ENCODE measurements at regions not wholly inside any gene's neighbourhood (a gene's known extent, or its start where the extent isn't known, plus 50 kb on each side); places are given as distances from the start of the nearest gene placed in this dataset.
"Not testable (repeated sequence)": the region's sequence is repeated elsewhere in the genome, so short reads cannot be mapped to it uniquely, and the experiment has no call there.

- DNase-seq = no peak
Observed at GRCh38 chr7:16933296-16934279, 51.8 kb upstream of the AGR3 start.

DNA sequence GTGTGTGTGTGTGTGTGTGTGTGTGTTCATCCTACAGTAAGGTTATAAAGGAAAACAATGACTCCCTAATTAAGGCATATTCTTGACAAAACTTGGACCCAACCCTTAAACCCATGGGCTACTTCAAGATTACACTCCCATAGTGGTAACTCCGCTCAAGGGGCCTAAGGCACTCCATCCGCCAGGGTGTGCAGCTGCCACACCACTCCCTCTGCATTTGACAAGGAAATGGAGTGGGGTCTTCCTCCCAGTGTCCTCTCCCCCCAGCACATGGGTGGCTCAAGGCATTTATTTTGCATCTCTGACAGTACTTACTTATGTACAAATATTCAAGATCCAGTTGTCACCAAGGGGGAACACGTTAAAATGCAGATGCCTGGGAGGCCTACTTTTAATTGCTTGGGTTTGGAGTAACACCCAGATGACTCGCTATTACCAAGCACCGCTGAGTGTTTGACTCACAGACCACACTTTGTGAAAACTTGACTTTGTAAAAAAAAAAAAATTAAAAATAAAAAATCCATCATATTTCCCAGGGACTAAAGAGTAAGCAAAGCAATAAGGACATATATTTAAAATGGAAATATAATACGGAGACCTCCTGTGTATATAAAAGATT lies 53.0 kb upstream of the AGR3 start:
- DNase-seq = no peak

GRCh38 chr7:16935341-16935735 lies 53.6 kb upstream of the AGR3 start:
- DNase-seq = no peak

- no peak for DNase-seq
Observed at GRCh38 chr7:16936626-16937422, 55.0 kb upstream of the AGR3 start.

GRCh38 chr7:16939161-16939560 lies 57.4 kb upstream of the AGR3 start:
- no peak for DNase-seq

- no peak for DNase-seq
Observed at GRCh38 chr7:16940776-16941175, 59.0 kb upstream of the AGR3 start.

DNA sequence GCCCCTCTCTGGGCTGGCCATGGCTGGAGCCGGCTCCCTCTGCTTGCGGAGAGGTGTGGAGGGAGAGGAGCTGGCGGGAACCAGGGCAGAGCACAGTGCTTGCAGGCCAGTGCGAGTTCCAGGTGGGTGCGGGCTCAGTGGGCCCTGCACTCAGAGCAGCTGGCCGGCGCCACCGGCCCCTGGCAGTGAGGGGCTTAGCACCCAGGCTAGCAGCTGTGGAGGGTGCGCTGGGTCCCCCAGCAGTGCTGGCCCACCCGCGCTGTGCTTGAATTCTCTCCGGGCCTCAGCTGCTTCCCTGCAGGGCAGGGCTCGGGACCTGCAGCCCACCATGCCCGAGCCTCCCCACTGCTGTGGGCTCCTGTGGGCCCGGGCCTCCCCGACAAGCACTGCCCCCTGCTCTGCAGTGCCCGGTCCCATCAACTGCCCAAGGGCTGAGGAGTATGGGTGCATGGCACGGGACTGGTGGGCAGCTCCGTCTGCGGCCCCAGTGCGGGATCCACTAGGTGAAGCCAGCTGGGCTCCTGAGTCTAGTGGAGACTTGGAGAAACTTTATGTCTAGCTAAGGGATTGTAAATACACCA lies 61.2 kb upstream of the AGR3 start:
- no peak for DNase-seq

- no peak for DNase-seq
Observed at GRCh38 chr7:16944936-16945335, 63.2 kb upstream of the AGR3 start.

DNA sequence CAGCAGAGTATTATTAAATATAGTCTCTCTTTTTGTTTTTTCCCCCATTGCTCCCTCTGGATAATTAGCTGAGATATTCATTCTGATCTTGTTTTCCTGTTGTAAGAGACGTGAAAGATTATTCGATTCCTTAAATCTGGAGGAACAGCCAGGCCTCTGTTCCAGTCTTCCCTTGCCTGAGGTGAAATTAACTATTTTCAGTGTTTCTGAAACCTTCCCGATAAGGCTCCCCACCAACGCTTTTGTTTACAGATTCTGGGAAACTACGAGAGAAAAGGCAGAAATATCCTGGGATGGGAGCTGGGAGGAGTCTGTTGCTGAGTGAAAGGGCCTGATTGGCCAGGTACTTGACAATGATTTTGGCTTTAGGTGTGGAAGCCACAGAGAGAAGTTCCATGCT lies 63.6 kb upstream of the AGR3 start:
- DNase-seq = no peak

- not testable (repeated sequence) for DNase-seq
Observed at GRCh38 chr7:16948110-16948509, 66.3 kb upstream of the AGR3 start.

DNA sequence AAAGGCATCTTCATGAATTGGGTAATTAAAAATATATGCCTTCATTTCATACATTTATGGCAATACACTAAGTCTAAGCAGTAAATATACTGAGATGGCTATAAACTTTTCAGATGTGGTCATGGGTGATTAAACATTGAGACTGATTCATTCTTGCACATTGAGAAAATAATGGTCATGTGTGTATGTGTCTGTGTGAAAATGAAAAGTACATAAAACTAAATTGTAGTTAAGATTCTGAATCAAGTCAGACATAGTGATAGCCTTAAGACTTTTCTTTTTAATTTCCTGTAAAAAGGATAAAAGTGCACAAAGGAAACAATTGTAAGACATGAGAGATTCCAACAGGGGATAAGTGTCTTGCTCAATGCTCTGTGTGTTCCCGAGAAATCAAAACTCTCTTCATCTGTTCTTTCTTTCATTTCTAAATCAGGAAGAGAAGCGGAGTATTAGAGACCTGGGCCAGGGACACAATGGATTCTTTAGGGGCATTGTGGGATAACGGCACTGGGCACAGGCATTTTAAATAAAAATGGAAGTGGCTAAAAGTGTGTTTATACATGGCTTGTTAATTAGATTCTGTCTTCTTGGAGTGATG lies 69.8 kb upstream of the AGR3 start:
- DNase-seq = no peak

DNA sequence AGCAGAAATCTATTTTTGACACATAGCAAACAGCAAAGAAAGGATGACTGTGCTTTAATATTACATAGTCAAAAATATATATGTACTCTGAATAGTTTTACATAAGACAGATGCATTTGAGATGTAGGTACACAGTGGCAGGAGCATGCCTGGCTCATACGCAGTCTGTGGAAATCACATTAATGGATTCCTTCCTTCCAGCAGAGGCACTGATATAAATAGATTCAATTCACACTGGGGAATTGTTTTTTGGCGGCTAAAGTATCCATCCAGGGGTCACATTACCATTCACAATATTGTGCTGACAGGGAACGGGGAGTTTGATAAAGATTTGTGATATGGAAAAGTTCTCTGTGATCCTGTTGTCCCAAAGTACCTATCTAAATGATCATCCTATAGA lies 72.5 kb upstream of the AGR3 start:
- no peak for DNase-seq

DNA sequence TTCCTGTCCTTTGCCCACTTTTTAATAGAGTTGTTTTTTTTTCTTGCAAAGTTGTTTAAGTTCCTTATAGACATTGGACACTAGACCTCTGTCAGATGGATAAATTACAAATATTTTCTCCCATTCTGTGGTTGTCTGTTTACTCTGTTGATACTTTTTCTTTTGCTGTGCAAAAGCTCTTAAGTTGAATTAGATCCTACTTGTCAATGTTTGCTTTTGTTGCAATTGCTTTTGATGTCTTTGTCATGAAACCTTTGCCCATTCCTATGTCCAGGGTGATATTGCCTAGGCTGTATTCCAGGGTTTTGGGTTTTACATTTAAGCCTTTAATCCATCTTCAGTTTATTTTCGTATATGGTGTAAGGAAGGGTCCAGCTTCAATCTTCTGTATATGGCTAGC lies 76.9 kb upstream of the AGR3 start:
- DNase-seq = no peak

GRCh38 chr7:16960337-16960965 lies 78.7 kb upstream of the AGR3 start:
- DNase-seq = no peak

GRCh38 chr7:16961641-16962040 lies 79.9 kb upstream of the AGR3 start:
- DNase-seq = no peak

GRCh38 chr7:16963044-16963443 lies 81.3 kb upstream of the AGR3 start:
- no peak for DNase-seq

DNA sequence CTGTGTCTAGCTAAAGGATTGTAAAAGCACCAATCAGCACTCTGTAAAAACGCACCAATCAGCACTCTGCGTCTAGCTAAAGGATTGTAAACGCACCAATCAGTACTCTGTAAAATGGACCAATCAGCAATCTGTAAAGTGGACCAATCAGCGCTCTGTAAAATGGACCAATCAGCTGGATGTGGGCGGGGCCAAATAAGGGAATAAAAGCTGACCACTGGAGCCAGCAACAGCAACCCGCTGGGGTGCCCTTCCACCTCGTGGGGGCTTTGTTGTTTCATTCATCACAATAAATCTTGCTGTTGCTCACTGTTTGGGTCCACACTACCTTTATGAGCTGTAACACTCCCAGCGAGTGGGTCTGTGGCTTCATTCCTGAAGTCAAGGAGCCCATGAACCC lies 83.9 kb upstream of the AGR3 start:
- DNase-seq = not testable (repeated sequence)

DNA sequence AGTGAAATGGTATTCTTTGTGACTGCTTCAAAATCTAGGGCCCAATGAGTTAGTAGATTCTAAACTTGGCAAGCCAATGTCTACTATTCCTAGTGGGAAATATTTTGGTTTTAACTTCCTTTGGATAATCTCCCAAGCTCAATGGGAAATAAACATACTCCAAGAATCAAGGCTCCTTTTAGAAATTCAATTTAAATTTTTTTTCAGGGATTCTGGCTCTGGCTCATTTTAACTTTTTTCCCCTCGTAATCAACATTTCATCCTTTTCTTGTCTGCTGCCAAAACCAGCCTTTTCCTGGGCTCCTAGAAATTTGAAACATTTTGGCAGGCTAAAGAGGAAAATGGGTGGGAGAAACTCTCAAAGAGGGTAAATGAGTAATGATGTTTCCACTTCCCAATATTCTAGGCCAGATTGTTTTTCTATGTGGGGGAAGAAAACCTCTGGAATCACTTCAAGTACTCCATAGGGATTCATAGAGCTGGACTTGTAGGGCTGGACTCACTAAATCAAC lies 85.6 kb upstream of the AGR3 start:
- DNase-seq = no peak

GRCh38 chr7:16970732-16971482 lies 89.1 kb upstream of the AGR3 start:
- no peak for DNase-seq

DNA sequence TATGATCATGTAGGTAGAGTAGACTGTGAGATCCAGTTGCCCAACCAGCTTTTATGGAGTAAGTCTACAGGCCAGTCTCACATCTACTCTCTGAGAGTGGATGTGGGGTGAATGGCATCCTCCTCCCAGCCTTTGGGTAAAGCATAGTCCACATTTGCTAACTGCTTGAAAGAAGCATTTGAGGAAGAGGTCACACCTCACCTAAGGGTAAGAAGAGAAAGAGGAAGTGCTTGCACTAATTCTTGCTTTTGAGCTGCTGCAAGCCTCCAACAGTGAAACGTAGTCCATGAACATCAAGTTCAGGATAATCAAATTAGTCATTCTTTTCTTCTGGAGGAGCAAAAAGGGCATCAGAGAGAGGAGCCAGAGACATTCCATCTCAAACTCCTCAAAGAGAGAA lies 93.9 kb upstream of the AGR3 start:
- no peak for DNase-seq

All from NCI-H1417 treated with DMSO at 0.1 percent for 48 hours (cell line).